Calu3 (cell line): ENCODE measurements at regions not wholly inside any gene's neighbourhood (a gene's known extent, or its start where the extent isn't known, plus 50 kb on each side); places are given as distances from the start of the nearest gene placed in this dataset.

Experiments used
- BruUV-seq: library from RNA; stranded (reverse); fragments of 400-500 nt; replicated peaks from 2 replicates; lab custom pipeline; 2021; lab: Mats Ljungman, UMichigan
- CTCF ChIA-PET: fragments of 300-600 bp; sonication (Branson Sonifier 250); formaldehyde crosslinking; loops from one replicate; lab custom pipeline; 2022; ENCODE audit warnings: antibody characterized with exemption; lab: Charles Lee
- DNase-seq: peaks from one replicate; pipeline ENCODE4 v3.0.0; 2022
- H3K27ac Mint-ChIP-seq: one replicate; pipeline ENCODE4 v1.8.0; 2022; ENCODE audit warnings: mixed read lengths; ENCODE audit not compliant: unreplicated experiment
- H3K27me3 Mint-ChIP-seq: one replicate; pipeline ENCODE4 v1.8.0; 2022; ENCODE audit warnings: mixed read lengths; ENCODE audit not compliant: unreplicated experiment
- H3K36me3 Mint-ChIP-seq: one replicate; pipeline ENCODE4 v1.8.0; 2022; ENCODE audit warnings: mild to moderate bottlenecking, moderate library complexity, mixed read lengths; ENCODE audit not compliant: insufficient read depth, unreplicated experiment
- H3K4me1 Mint-ChIP-seq: one replicate; pipeline ENCODE4 v1.8.0; 2022; ENCODE audit warnings: mild to moderate bottlenecking, low read depth, mixed read lengths; ENCODE audit not compliant: unreplicated experiment
- H3K4me3 Mint-ChIP-seq: one replicate; pipeline ENCODE4 v1.8.0; 2022; ENCODE audit warnings: mild to moderate bottlenecking, low read depth, moderate library complexity, mixed read lengths; ENCODE audit not compliant: unreplicated experiment
- H3K9me3 Mint-ChIP-seq: one replicate; pipeline ENCODE4 v1.8.0; 2022; ENCODE audit warnings: low read depth, mixed read lengths; ENCODE audit not compliant: unreplicated experiment
- intact Hi-C: fragments of 100-400 bp; cut with micrococcal nuclease; formaldehyde crosslinking; loops from one replicate; pipeline ENCODE4 v1.10.0; 2022; ENCODE audit not compliant: unreplicated experiment
- TF ChIP-seq, protein P1 (sequence below): fragments of 200-600 bp; IDR thresholded peaks from one replicate; pipeline ENCODE4 v1.8.0; 2022; ENCODE audit warnings: antibody characterized with exemption; ENCODE audit not compliant: unreplicated experiment

DNA sequence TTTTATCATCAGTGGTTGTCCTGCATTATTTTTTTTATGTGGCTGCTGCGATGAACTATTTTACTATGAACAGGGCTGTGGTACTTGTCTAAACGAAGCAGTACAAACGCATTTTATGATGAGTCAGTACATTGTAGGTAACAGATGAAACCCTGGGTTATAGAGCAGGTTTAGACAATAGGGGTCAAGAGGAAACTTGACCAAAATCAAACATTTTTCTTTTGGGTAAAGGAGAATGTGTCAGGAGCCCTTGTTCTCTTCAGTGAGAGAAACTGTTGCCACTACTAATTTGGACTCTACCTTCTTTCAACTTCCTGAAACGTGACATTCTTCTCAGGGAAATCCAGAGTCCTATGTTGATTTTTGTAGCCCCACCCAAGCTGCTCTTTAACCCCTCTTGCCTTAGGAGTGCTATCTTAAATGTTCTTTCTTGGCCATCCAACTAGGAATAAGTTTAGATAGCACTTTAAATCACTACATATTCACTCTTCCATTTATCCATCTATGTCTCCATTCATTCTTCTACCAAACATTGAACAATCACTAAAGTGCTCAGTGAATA is 415.8 kb upstream of the NR3C2 start:
- H3K36me3 Mint-ChIP-seq = no peaks in the 10 kb centered on the region
- H3K4me1 Mint-ChIP-seq = peaks cover 39% of the 10 kb centered on the region
- no TSS peak for BruUV-seq
- H3K27ac Mint-ChIP-seq = peak overlapping the region; percentile 68
- peaks cover 2% of the 10 kb centered on the region for H3K9me3 Mint-ChIP-seq
- H3K27me3 Mint-ChIP-seq = no peaks in the 10 kb centered on the region
- H3K4me3 Mint-ChIP-seq = no peak overlapping the region
- no peak for DNase-seq
- intact Hi-C loops = loop anchor here (10.0 kb wide), 1 partner anchor 583 kb away; no protein-coding TSS in a partner anchor
- TF ChIP-seq, protein P1, sequence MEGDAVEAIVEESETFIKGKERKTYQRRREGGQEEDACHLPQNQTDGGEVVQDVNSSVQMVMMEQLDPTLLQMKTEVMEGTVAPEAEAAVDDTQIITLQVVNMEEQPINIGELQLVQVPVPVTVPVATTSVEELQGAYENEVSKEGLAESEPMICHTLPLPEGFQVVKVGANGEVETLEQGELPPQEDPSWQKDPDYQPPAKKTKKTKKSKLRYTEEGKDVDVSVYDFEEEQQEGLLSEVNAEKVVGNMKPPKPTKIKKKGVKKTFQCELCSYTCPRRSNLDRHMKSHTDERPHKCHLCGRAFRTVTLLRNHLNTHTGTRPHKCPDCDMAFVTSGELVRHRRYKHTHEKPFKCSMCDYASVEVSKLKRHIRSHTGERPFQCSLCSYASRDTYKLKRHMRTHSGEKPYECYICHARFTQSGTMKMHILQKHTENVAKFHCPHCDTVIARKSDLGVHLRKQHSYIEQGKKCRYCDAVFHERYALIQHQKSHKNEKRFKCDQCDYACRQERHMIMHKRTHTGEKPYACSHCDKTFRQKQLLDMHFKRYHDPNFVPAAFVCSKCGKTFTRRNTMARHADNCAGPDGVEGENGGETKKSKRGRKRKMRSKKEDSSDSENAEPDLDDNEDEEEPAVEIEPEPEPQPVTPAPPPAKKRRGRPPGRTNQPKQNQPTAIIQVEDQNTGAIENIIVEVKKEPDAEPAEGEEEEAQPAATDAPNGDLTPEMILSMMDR = no peak
- CTCF ChIA-PET = no interaction called here

DNA sequence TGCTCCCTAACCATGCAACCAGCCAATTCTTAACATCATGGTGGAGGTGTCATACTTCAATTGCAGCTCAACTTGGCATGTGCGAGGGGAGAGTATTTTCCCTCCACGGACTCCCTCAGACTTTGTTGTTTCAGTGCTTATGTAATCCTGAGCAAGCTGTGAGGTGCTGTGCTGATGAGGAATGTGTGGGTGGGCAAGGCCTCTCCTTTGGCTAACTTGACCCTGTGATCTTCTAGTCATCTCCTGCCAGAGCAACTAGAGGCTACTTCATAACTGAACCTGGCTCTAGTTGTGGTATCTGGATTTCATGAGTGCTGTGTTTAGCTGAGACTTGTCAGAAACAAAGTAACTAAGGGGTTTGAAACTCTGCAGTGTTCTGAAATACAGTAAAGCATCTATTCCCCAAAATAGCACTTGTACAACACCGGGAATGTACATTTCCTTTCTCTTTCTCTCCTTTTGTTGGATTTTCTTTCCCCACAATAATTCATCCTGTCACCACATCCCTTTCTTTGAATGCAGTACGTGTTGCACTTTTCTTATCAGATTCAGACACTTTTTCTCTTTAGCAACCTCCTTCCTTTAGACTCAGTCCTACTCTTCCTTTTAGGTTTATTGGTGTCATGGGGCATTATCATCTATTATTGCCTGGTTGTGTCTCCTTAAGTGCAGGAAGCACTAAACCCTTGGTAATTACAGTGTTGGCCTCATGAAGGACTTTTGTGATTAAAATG is 415.2 kb upstream of the NR3C2 start:
- H3K9me3 Mint-ChIP-seq = peaks cover 2% of the 10 kb centered on the region
- CTCF ChIA-PET = no interaction called here
- no peaks in the 10 kb centered on the region for H3K27me3 Mint-ChIP-seq
- no TSS peak for BruUV-seq
- no peak for DNase-seq
- peaks cover 44% of the 10 kb centered on the region for H3K4me1 Mint-ChIP-seq
- TF ChIP-seq, protein P1 = no peak
- H3K4me3 Mint-ChIP-seq = no peak overlapping the region
- no peaks in the 10 kb centered on the region for H3K36me3 Mint-ChIP-seq
- peak overlapping the region; percentile 6 for H3K27ac Mint-ChIP-seq
- intact Hi-C loops = loop anchor here (10.0 kb wide), 1 partner anchor 583 kb away; no protein-coding TSS in a partner anchor

GRCh38 chr4:148854203-148854602 is 412.0 kb upstream of the NR3C2 start:
- Mint-ChIP-seq H3K4me3 (no peak overlapping the region), H3K4me1 (peaks cover 64% of the 10 kb centered on the region), H3K27ac (peak overlapping the region; percentile 3), H3K27me3 (no peaks in the 10 kb centered on the region), H3K36me3 (peaks cover 10% of the 10 kb centered on the region), H3K9me3 (peaks cover 2% of the 10 kb centered on the region)
- TF ChIP-seq, protein P1 = no peak
- CTCF ChIA-PET = interaction anchor here (0.6 to 1.0 kb wide), 4 partner anchors 18 to 929 kb away, joined by 3 to 6 read pairs (median 4); no protein-coding TSS in a partner anchor
- intact Hi-C loops = loop anchor here (5.0 to 10.0 kb wide), 3 partner anchors 178 to 579 kb away; no protein-coding TSS in a partner anchor
- no TSS peak for BruUV-seq
- DNase-seq = no peak

- CTCF ChIA-PET = no interaction called here
- Mint-ChIP-seq H3K27me3 (no peaks in the 10 kb centered on the region), H3K27ac (peak overlapping the region; percentile 66), H3K4me1 (peaks cover 49% of the 10 kb centered on the region), H3K9me3 (peaks cover 2% of the 10 kb centered on the region), H3K4me3 (no peak overlapping the region), H3K36me3 (peaks cover 10% of the 10 kb centered on the region)
- TF ChIP-seq, protein P1 = no peak
- BruUV-seq = no TSS peak
- intact Hi-C loops = loop anchor here (2.0 to 10.0 kb wide), 6 partner anchors 57 to 927 kb away; partner anchors contain the start of gene NR3C2
- DNase-seq = peak; percentile 31
Measured at GRCh38 chr4:148852092-148852699, 410.0 kb upstream of the NR3C2 start.
